GM23338 (cell line): ENCODE measurements at regions not wholly inside any gene's neighbourhood (a gene's known extent, or its start where the extent isn't known, plus 50 kb on each side); places are given as distances from the start of the nearest gene placed in this dataset.

ENCODE experiments used
- CTCF ChIP-seq, 2 experiments: fragments of 200-600 bp in 1 of 2; sonication (generic) in 1 of 2; conservative IDR thresholded peaks; 2 replicates each; pipeline versions ENCODE4 v1.5.1 to v1.6.1; 2016 to 2017; ENCODE audit warnings: antibody characterized with exemption in 2 of 2, low read depth in 2 of 2, mild to moderate bottlenecking in 2 of 2, moderate library complexity in 1 of 2
- EZH2 ChIP-seq: fragments of 200-600 bp; sonication (generic); IDR thresholded peaks from one replicate; pipeline ENCODE4 v1.8.0; 2017; ENCODE audit warnings: antibody characterized with exemption, mild to moderate bottlenecking, low read depth; ENCODE audit not compliant: unreplicated experiment
- EZH2phosphoT487 ChIP-seq: fragments of 200-600 bp; sonication (generic); IDR thresholded peaks from one replicate; pipeline ENCODE4 v1.8.1; 2018; ENCODE audit warnings: antibody characterized with exemption; ENCODE audit not compliant: unreplicated experiment
- JUNB ChIP-seq: IDR thresholded peaks from one replicate; pipeline ENCODE4 v1.6.1; 2016; ENCODE audit warnings: antibody characterized with exemption; ENCODE audit not compliant: unreplicated experiment
- POLR2AphosphoS5 ChIP-seq: IDR thresholded peaks from 2 replicates; pipeline ENCODE4 v1.6.1; 2016; ENCODE audit warnings: antibody characterized with exemption, low read depth
- REST ChIP-seq: IDR thresholded peaks from one replicate; pipeline ENCODE4 v1.6.1; 2018; ENCODE audit warnings: antibody characterized with exemption; ENCODE audit not compliant: unreplicated experiment

GRCh38 chr6:159513914-159514313 lies 179.1 kb downstream of the SOD2 start:
- TF ChIP-seq EZH2phosphoT487 (no peak), POLR2AphosphoS5 (no peak), CTCF (conservative IDR thresholded peaks at IDR 0.05; ENCODE audit: low read depth in 2 of 2) (no peak), EZH2 (no peak), REST (no peak), JUNB (no peak)
